ENCODE measurements at regions not wholly inside any gene's neighbourhood (a gene's known extent, or its start where the extent isn't known, plus 50 kb on each side); places are given as distances from the start of the nearest gene placed in this dataset.

GRCh38 chr11:71170624-71171423 is 81.6 kb downstream of the SHANK2 start:
- no peak for TF ChIP-seq CTCF (IDR thresholded peaks at IDR 0.05)
- TF ChIP-seq POLR2A (IDR thresholded peaks at IDR 0.05) = no peak
